Globus pallidus (tissue), 1 donor: ENCODE measurements at regions not wholly inside any gene's neighbourhood (a gene's known extent, or its start where the extent isn't known, plus 50 kb on each side); places are given as distances from the start of the nearest gene placed in this dataset.
"Not testable (repeated sequence)": the region's sequence is repeated elsewhere in the genome, so short reads cannot be mapped to it uniquely, and the experiment has no call there.

Experiments used
- DNase-seq: peaks from one replicate; pipeline ENCODE4 v3.0.0-alpha.2; 2015; ENCODE audit warnings: low spot score

DNA sequence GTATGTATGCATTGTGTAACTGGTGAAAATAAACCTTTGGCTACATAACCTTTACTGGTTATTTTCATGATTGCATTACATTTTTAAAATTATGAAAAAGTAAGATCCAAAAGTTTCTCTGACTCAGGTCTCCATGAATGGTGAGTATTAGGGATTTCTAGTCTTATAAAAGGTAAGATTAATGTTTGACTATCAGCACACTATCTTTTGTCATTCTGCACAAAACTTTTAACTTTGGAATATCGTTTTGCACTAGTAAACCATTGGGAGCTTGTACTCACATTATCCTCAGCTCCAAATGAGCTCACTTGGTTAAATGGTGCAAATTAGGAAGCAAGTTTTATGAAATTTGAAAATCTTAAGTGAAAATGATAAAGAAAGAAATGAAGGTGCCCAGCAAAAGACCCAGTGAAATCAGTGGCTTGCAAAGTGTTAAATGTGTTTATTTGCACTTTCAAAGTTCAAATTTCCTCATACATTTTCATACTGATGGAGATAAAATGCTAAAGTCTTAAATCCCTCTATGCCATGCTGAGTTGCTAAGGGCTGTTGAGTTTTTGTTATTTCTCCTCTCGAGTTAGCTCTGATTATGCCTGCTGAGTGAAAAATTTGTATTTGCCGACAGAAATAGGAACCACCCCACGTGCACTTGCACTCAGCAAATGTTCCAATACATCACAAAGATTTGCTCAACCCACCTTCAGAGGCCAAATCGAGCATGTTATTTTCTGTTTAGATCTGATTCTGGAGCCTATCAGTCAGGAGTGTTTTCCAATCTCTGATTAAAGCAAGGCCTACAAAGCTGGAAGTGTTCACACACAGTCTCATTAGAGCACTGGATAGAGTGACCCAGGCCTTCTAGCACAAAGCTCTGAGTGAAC is 885.7 kb downstream of the NR2F1-AS1 start:
- no peak for DNase-seq

GRCh38 chr5:92694067-92694466 is 887.0 kb downstream of the NR2F1-AS1 start:
- no peak for DNase-seq

DNA sequence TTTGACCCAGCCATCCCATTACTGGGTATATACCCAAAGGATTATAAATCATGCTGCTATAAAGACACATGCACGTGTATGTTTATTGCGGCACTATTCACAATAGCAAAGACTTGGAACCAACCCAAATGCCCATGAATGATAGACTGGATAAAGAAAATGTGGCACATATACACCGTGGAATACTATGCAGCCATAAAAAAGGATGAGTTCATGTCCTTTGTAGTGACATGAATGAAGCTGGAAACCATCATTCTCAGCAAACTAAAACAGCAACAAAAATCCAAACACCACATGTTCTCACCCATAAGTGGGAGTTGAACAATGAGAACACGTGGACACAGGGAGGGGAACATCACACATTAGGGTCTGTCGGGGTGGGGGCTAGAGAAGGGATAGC is 889.1 kb downstream of the NR2F1-AS1 start:
- not testable (repeated sequence) for DNase-seq

DNA sequence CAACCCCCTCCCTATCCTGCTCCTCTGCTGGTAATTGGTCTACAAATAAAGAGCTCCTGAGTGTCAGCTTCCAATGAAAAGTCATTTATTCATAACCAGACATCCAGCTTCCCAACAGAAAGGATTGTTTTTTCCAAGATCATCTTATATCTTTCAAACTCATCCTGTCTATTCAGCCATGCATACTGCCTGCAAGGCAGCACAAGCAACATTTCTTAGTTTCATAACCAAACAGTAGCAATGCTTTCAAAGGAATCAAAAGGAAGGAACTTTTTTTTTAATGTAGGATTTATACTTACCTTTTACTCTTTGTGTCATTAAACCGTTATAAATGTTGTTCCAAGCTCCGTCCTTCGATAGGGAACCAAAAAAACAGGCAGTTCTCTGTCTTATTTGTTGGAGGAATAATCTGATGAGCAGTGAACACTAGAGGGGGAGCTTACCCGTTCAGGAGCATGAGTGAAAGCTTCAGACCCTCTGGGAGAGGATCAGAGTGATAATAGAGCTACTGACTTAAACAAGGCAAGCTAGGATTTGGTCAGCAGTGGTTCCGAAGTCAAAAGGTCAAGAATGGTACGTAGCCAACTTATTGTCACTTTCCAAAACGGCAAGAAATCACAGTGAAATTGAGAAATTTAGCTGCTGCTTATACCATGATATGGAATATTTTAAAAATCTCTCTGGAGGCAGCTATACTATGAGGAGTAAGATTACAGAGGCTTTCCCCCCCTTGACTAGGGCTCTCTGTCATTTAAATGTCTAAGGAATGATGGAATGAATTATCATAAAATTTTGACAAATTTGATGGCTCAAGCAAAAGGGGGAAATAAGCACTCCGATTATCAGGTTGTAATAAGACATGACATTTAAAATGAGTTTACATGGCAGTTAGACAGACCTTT is 892.9 kb downstream of the NR2F1-AS1 start:
- DNase-seq = peak; percentile 29

DNA sequence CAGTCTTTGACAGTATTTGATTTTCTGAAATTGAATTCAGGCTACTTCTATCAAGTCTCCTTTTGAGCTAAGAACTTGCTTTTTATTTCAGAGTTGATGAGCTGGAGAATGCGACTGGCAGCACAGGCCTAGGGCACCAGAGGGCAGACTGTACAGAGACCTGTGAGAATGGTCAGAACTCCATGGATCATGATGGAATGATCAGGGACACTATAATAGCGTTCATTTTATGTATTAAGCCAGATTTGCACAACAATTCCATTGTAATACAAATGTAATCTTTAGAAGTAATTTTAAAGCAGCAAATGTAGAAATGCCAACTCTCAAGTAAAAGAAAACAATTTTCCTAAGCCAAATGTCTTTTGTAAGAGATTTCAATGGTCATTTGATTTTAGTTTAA is 902.4 kb downstream of the NR2F1-AS1 start:
- DNase-seq = peak; percentile 23

GRCh38 chr5:92676215-92677165 is 904.5 kb downstream of the NR2F1-AS1 start:
- no peak for DNase-seq

- no peak for DNase-seq
These were observed 906.7 kb downstream of the NR2F1-AS1 start for GRCh38 chr5:92674321-92674720.

GRCh38 chr5:92665506-92665905 is 915.5 kb downstream of the NR2F1-AS1 start:
- no peak for DNase-seq

GRCh38 chr5:92662741-92663140 is 918.3 kb downstream of the NR2F1-AS1 start:
- DNase-seq = no peak

- no peak for DNase-seq
These were observed 921.8 kb downstream of the NR2F1-AS1 start for GRCh38 chr5:92659246-92659645.

GRCh38 chr5:92654601-92655000 is 926.4 kb downstream of the NR2F1-AS1 start:
- DNase-seq = not testable (repeated sequence)

GRCh38 chr5:92653730-92654461 is 927.1 kb downstream of the NR2F1-AS1 start:
- no peak for DNase-seq

- DNase-seq = no peak
These were observed 928.3 kb downstream of the NR2F1-AS1 start for GRCh38 chr5:92652756-92653155.

DNA sequence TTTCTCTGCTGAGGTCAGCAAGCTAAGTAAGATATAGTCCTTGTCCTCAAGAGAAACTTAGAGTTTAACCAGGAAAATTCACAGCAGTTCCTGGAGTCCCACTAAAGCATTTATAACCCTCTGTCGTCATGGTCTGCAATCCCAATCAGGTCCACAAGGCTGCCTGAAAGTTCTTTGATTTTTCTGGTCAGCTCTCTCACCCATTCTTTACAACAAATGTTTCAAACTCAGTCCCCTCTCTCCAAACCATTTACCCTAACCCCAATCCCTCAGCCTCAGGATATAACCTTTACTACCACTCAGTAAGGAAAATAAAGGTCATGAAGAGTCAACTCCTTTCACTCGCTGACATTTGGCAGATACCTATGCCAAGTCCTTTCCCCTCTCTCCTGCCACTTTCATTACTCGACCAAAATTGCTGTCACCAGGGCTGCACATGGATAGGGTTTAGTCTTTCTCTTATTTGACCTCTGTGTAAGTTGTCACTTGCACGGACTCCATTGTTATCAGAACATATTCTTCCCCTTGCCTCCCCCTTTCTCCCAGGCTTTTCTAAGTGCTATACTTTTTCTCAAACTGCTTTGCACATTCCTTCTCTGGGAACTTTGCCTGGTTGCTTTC is 936.6 kb downstream of the NR2F1-AS1 start:
- DNase-seq = no peak

GRCh38 chr5:92641031-92641962 is 939.7 kb downstream of the NR2F1-AS1 start:
- peak; percentile 15 for DNase-seq

DNA sequence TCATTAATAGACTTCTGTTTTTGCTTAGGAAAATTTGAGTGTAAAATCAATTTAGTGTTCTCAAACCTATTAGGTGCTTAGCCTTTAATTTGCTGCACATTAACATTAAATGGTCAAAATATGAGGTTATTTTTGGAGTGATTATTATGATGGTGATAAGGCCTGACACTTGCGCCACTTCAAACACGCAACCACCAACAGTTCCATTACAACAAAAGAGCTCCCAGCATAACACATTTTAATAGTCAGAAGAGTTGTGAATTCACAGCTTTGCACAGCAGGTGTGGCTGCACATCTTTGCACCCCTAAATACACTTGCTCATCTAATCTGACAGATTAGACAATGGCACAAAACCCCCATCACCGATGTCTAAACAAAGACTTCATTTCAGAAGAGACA is 940.7 kb downstream of the NR2F1-AS1 start:
- DNase-seq = peak; percentile 14

- no peak for DNase-seq
These were observed 943.1 kb downstream of the NR2F1-AS1 start for GRCh38 chr5:92637960-92638359.

- no peak for DNase-seq
These were observed 943.8 kb downstream of the NR2F1-AS1 start for GRCh38 chr5:92637247-92637646.

GRCh38 chr5:92635001-92635461 is 946.0 kb downstream of the NR2F1-AS1 start:
- no peak for DNase-seq
